NB4 (cell line): ENCODE measurements at regions not wholly inside any gene's neighbourhood (a gene's known extent, or its start where the extent isn't known, plus 50 kb on each side); places are given as distances from the start of the nearest gene placed in this dataset.

ENCODE experiments used
- POLR2A ChIP-seq: IDR thresholded peaks from 2 replicates; pipeline ENCODE4 v1.6.1; 2011; ENCODE audit warnings: mild to moderate bottlenecking; ENCODE audit not compliant: insufficient read length; ENCODE audit errors: extremely low read depth
- TF ChIP-seq, protein P1 (sequence below): IDR thresholded peaks from one replicate; pipeline ENCODE4 v1.5.1; 2012; ENCODE audit warnings: low read depth, low read length

DNA sequence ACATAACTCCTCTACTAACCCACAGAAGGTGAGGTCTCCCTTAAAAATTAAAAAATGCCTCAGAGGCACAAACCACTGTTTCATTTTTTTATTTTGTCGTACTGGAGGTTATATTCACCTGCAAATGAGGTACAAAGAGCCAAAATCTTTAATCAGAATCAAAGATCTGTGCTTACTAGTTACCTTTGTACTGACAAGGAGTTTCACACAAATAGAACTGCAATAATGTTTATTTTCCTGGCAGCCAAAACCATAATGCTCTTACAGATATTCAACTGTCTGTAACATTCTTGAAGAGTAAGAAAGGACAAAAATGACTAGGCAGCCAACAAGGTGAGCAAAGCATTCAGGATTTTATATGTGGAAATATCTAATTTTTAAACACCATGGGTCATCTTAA, 105.1 kb upstream of the NOL4 start:
- TF ChIP-seq, protein P1, sequence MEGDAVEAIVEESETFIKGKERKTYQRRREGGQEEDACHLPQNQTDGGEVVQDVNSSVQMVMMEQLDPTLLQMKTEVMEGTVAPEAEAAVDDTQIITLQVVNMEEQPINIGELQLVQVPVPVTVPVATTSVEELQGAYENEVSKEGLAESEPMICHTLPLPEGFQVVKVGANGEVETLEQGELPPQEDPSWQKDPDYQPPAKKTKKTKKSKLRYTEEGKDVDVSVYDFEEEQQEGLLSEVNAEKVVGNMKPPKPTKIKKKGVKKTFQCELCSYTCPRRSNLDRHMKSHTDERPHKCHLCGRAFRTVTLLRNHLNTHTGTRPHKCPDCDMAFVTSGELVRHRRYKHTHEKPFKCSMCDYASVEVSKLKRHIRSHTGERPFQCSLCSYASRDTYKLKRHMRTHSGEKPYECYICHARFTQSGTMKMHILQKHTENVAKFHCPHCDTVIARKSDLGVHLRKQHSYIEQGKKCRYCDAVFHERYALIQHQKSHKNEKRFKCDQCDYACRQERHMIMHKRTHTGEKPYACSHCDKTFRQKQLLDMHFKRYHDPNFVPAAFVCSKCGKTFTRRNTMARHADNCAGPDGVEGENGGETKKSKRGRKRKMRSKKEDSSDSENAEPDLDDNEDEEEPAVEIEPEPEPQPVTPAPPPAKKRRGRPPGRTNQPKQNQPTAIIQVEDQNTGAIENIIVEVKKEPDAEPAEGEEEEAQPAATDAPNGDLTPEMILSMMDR = no peak
- TF ChIP-seq POLR2A = no peak
